Mucosa of stomach (tissue), 1 donor: ENCODE measurements at regions not wholly inside any gene's neighbourhood (a gene's known extent, or its start where the extent isn't known, plus 50 kb on each side); places are given as distances from the start of the nearest gene placed in this dataset.

ENCODE experiments used
- H3K27me3 ChIP-seq: one replicate; pipeline ENCODE4 v1.7.0; 2013; ENCODE audit warnings: mild to moderate bottlenecking, low read length; ENCODE audit not compliant: control insufficient read depth, insufficient read depth
- H3K36me3 ChIP-seq: one replicate; pipeline ENCODE4 v1.7.0; 2013; ENCODE audit warnings: low read length; ENCODE audit not compliant: control insufficient read depth, insufficient read depth
- H3K4me1 ChIP-seq: one replicate; pipeline ENCODE4 v1.7.0; 2013; ENCODE audit warnings: mild to moderate bottlenecking, low read length; ENCODE audit not compliant: control insufficient read depth, insufficient read depth
- H3K4me3 ChIP-seq: one replicate; pipeline ENCODE4 v1.7.0; 2013; ENCODE audit warnings: low read length
- H3K9ac ChIP-seq: one replicate; pipeline ENCODE4 v1.7.0; 2013; ENCODE audit warnings: mild to moderate bottlenecking, low read length, moderate library complexity
- H3K9me3 ChIP-seq: one replicate; pipeline ENCODE4 v1.7.0; 2013; ENCODE audit warnings: mild to moderate bottlenecking, low read length, moderate library complexity; ENCODE audit not compliant: control insufficient read depth
- donor health status: Pancreatic carcinoma.

- Histone ChIP-seq H3K9me3 (no peaks in the 10 kb centered on the region), H3K4me3 (no peak overlapping the region), H3K9ac (no peak overlapping the region), H3K36me3 (no peaks in the 10 kb centered on the region), H3K4me1 (no peaks in the 10 kb centered on the region), H3K27me3 (peaks cover 8% of the 10 kb centered on the region)
Measured at GRCh38 chr15:77844798-77845446, 212.2 kb upstream of the LINGO1 start.

DNA sequence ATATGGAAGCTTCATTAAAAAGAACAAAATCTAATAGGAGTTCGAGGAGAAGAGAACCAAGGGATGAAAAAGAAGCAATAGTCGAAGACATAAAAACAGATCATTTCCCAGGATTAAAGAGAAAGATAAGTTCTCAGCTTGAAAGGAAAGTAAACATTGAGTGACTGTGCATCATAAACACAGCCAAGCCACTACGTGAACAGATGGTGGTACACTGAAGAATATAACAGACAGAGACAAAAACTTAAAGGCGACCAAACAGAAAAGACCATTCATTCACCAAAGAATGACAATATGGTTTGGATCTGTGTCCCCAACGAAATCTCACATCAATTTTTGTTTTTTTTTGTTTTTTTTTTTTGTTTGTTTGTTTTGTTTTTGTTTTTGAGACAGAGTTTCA, 210.8 kb upstream of the LINGO1 start:
- H3K4me1 ChIP-seq: no peaks in the 10 kb centered on the region
- no peaks in the 10 kb centered on the region for H3K36me3 ChIP-seq
- peaks cover 8% of the 10 kb centered on the region for H3K27me3 ChIP-seq
- no peak overlapping the region for H3K9ac ChIP-seq
- no peaks in the 10 kb centered on the region for H3K9me3 ChIP-seq
- no peak overlapping the region for H3K4me3 ChIP-seq

DNA sequence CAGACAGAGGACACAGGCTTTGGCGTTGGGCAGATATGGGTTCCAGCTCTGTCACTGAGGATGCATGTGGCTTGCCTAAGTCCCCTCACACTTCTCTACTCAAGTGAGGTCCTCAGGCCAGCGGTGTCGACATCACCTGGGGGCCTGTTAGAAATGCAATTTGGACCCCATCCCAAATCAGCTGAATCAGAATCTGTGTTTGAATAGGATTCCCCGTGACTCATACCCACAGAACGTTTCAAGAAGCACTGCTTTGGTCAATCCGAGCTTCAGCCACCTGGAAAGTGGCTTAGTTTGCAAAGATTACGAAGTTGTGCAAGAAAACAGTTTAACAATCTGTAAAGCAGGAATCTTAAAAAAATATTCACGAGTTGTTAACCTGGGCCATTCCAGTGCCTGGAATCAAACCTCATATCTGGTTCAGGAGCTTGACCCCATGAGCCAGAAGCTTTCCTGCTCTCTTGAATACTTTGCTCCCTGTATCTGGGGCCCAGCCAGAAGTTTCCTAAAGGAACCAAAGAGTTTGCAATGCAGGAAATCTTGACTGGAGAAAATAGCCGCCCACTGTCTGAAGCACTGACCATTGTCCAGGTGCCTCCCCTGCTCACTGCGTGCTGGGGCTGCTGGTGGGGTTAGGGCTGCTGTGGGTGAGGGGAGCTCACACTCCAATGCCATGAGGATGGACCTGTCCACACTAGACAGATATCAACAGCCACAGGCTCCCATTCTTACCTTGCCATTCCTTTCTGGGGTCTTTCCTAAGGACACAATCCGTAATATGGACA, 208.5 kb upstream of the LINGO1 start:
- Histone ChIP-seq H3K4me1 (no peaks in the 10 kb centered on the region), H3K9ac (no peak overlapping the region), H3K9me3 (no peaks in the 10 kb centered on the region), H3K4me3 (no peak overlapping the region), H3K27me3 (peaks cover 9% of the 10 kb centered on the region), H3K36me3 (no peaks in the 10 kb centered on the region)

DNA sequence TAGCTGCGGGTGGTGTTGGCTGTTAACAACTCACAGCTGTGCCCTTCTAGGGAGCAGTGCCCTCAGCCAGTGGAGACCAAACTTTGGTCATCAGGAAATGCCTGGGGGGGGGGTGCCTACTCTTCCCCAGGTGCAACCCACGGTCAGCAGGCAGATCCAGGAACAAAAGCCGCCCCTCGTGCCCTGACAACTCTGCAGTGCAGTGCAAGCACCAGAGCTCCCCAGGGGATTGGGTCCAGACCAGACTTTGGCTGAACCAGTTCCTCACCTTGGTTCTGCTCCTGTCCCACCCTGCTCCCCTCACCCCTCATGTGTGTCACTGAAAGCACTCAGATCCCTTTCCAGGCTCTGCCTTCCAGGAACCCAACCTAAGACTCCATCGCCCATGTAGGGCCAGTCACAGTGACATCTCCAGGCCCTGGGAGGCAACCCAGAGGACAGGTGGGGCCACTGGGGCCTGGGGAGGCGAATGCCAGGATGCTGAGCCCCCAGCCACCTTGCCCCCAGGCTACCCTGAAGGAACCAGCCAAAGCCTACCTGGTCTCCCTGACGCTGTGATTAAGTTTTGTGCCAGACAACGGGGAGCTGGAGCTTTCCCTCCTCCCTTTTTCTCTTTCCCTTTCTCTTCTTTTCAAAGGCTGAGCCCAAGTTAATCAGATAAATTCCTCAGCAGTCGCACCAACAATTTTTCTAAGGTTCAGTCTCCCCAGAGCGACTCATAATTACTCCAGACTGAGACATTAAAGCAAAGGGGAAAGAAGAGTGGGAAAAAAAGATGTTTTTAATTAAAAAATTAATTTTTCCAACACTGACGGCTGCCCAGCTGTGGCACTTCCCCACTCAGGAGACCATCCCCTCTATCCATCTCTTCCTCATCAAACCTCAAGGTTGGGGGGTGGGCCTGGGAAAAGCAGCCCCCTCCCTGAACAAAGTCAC, 207.5 kb upstream of the LINGO1 start:
- Histone ChIP-seq H3K4me3 (no peak overlapping the region), H3K9me3 (no peaks in the 10 kb centered on the region), H3K36me3 (no peaks in the 10 kb centered on the region), H3K9ac (no peak overlapping the region), H3K4me1 (no peaks in the 10 kb centered on the region), H3K27me3 (peaks cover 9% of the 10 kb centered on the region)

DNA sequence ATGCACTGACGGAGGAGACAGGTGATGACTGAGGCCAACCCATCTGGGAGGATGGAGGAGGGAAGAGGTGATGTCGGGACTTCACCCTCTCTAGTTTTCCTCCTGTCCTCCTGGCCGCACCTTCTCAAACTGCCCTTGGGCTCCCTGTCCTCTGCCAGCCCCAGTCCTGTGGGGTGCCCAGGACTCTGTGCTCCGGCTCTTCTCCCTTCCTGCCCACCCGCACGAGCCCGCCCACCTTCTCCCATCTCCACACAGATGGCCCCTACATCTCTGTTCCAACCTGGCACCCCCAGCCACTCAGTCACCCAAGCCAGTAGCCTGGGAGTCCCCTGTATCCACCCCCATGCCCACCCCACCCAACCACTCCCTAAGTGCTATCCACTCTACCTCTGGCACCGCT, 206.7 kb upstream of the LINGO1 start:
- H3K27me3 ChIP-seq: peaks cover 9% of the 10 kb centered on the region
- no peak overlapping the region for H3K9ac ChIP-seq
- H3K4me3 ChIP-seq: no peak overlapping the region
- H3K4me1 ChIP-seq: no peaks in the 10 kb centered on the region
- H3K36me3 ChIP-seq: no peaks in the 10 kb centered on the region
- H3K9me3 ChIP-seq: no peaks in the 10 kb centered on the region

DNA sequence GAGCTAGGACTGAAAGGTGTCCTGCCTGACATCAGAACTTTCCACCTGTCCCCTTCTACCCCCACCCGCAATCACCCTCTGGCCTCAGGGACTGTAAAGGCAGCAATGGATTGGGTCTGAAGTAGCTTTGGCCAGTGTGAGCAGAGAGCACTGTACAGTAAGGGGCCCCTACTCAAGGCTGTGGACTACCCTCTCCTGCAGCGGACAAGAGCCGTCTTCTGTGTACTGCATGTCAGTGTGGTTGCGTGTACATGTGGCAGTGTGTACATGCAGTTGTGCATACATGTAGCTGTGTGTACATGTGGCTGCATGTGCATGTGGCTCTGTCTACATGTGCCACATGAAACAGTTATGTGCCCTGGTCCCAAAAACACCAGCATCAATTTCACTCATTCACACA, 205.9 kb upstream of the LINGO1 start:
- Histone ChIP-seq H3K4me3 (no peak overlapping the region), H3K27me3 (peaks cover 9% of the 10 kb centered on the region), H3K36me3 (no peaks in the 10 kb centered on the region), H3K9me3 (no peaks in the 10 kb centered on the region), H3K9ac (no peak overlapping the region), H3K4me1 (no peaks in the 10 kb centered on the region)

DNA sequence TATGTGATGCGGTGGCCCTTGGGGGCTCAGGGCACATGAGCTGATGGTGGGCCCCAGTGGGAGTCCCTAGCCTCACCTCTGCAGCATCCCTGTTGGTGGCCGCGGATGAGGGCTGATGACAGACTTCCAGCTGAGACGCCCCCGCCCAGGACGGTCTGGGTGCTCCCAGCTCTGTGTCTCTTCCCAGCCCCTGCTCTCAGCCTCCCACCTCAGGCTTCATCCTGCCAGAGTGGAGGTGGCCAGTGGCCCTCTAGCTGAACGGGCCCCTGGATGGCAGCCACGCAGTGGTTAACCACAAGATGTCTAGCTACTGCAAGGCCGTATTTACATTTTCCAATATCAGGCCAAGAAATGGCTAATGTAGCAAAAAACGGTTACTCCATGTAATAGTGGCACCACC, 205.3 kb upstream of the LINGO1 start:
- H3K4me3 ChIP-seq: no peak overlapping the region
- no peaks in the 10 kb centered on the region for H3K9me3 ChIP-seq
- no peaks in the 10 kb centered on the region for H3K36me3 ChIP-seq
- peaks cover 10% of the 10 kb centered on the region for H3K27me3 ChIP-seq
- no peaks in the 10 kb centered on the region for H3K4me1 ChIP-seq
- no peak overlapping the region for H3K9ac ChIP-seq

- no peak overlapping the region for H3K4me3 ChIP-seq
- no peak overlapping the region for H3K9ac ChIP-seq
- H3K27me3 ChIP-seq: peaks cover 12% of the 10 kb centered on the region
- H3K36me3 ChIP-seq: no peaks in the 10 kb centered on the region
- no peaks in the 10 kb centered on the region for H3K9me3 ChIP-seq
- no peaks in the 10 kb centered on the region for H3K4me1 ChIP-seq
Measured at GRCh38 chr15:77837649-77838025, 204.9 kb upstream of the LINGO1 start.

DNA sequence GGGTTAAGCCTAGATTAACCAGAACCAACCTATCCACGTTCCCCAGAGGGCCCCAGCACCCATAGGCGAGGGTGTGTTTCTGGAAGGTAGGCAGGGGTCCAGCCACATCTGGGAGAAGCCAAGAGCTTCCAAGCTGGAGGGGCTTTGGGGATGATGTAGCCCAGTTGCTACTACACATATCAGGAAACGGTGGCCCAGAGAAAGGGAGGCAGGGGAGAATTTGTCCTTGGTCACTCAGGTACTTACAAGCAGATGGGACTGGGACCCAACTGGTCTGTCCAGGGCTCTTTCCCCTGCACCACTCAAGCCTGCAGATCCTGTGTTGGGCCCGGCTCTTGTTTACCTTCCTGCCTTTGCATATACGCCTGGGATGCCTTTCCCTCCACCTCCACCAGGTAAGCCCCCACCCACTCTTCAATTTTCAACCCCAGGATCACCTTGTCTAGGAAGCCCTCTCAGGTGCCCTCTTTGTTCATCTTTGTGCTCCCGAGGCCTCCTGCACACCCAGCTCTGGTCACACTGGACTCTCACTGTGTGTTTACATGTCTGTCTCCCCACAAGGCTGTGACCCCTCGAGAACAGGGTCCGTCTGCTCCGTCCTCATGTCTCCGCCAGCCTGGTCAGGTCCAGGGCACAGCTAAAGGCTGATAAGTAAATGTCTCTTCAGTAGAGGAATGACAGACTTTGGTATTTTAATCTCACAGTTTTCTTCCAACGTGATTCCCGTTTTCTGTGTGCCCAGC, 204.4 kb upstream of the LINGO1 start:
- H3K4me3 ChIP-seq: no peak overlapping the region
- H3K9ac ChIP-seq: no peak overlapping the region
- H3K4me1 ChIP-seq: no peaks in the 10 kb centered on the region
- H3K36me3 ChIP-seq: no peaks in the 10 kb centered on the region
- H3K27me3 ChIP-seq: peaks cover 12% of the 10 kb centered on the region
- no peaks in the 10 kb centered on the region for H3K9me3 ChIP-seq

- no peak overlapping the region for H3K4me3 ChIP-seq
- no peaks in the 10 kb centered on the region for H3K4me1 ChIP-seq
- no peak overlapping the region for H3K9ac ChIP-seq
- no peaks in the 10 kb centered on the region for H3K36me3 ChIP-seq
- peaks cover 18% of the 10 kb centered on the region for H3K27me3 ChIP-seq
- no peaks in the 10 kb centered on the region for H3K9me3 ChIP-seq
Measured at GRCh38 chr15:77836121-77836692, 203.5 kb upstream of the LINGO1 start.

GRCh38 chr15:77834276-77834990, 201.7 kb upstream of the LINGO1 start:
- no peaks in the 10 kb centered on the region for H3K4me1 ChIP-seq
- H3K27me3 ChIP-seq: peaks cover 12% of the 10 kb centered on the region
- H3K4me3 ChIP-seq: no peak overlapping the region
- no peaks in the 10 kb centered on the region for H3K36me3 ChIP-seq
- no peak overlapping the region for H3K9ac ChIP-seq
- H3K9me3 ChIP-seq: no peaks in the 10 kb centered on the region
